Neural cell (in vitro differentiated cells): ENCODE measurements at regions not wholly inside any gene's neighbourhood (a gene's known extent, or its start where the extent isn't known, plus 50 kb on each side); places are given as distances from the start of the nearest gene placed in this dataset.
"Not testable (repeated sequence)": the region's sequence is repeated elsewhere in the genome, so short reads cannot be mapped to it uniquely, and the experiment has no call there.

Source experiments
- CTCF ChIP-seq: fragments of 450-650 bp; IDR thresholded peaks from 2 replicates; pipeline ENCODE4 v1.5.1; 2014; ENCODE audit warnings: antibody characterized with exemption, mild to moderate bottlenecking, moderate library complexity; ENCODE audit not compliant: poor library complexity, severe bottlenecking
- EZH2 ChIP-seq: fragments of 200-600, 300-800 bp; shearing (Covaris generic), sonication (generic); IDR thresholded peaks from 2 replicates; pipeline ENCODE4 v1.6.1; 2014; ENCODE audit warnings: antibody characterized with exemption, low read length, borderline replicate concordance, mild to moderate bottlenecking; ENCODE audit not compliant: insufficient read depth, poor library complexity, severe bottlenecking
- RAD21 ChIP-seq: fragments of 450-650 bp; conservative IDR thresholded peaks from 2 replicates; pipeline ENCODE4 v1.6.1; 2014; ENCODE audit warnings: antibody characterized with exemption, mild to moderate bottlenecking, moderate library complexity

- TF ChIP-seq RAD21, EZH2, CTCF: not testable (repeated sequence)
Observed at GRCh38 chr10:2883983-2884540, 183.3 kb upstream of the PFKP start.
